Ishikawa (cell line): ENCODE measurements at regions not wholly inside any gene's neighbourhood (a gene's known extent, or its start where the extent isn't known, plus 50 kb on each side); places are given as distances from the start of the nearest gene placed in this dataset.

Experiments
- EP300 ChIP-seq: IDR thresholded peaks from 2 replicates; pipeline ENCODE4 v1.6.1; 2012; ENCODE audit warnings: borderline replicate concordance
- FOXM1 ChIP-seq: IDR thresholded peaks from 2 replicates; pipeline ENCODE4 v1.6.1; 2012; ENCODE audit warnings: low read depth, borderline replicate concordance
- RAD21 ChIP-seq: IDR thresholded peaks from 2 replicates; pipeline ENCODE4 v1.6.1; 2012; ENCODE audit warnings: low read depth
- TCF12 ChIP-seq: IDR thresholded peaks from 2 replicates; pipeline ENCODE4 v1.6.1; 2012; ENCODE audit warnings: low read depth
- ZBTB7A ChIP-seq: IDR thresholded peaks from 2 replicates; pipeline ENCODE4 v1.6.1; 2012; ENCODE audit warnings: low read depth

- TF ChIP-seq ZBTB7A (no peak), EP300 (no peak), RAD21 (no peak), FOXM1 (no peak), TCF12 (no peak)
These were observed 324.1 kb upstream of the ALCAM start for GRCh38 chr3:105042586-105042985.
